HL-60/S4 treated with retinoic acid at 250 ng/mL for 4 days and 3 days (cell line): ENCODE measurements at regions not wholly inside any gene's neighbourhood (a gene's known extent, or its start where the extent isn't known, plus 50 kb on each side); places are given as distances from the start of the nearest gene placed in this dataset.

Experiments
- in situ Hi-C: fragments of 300-500 bp; cut with MboI; formaldehyde crosslinking; loops from 2 replicates; pipeline ENCODE4 v1.7.0; 2022; ENCODE audit warnings: low sequenced_read_pairs

GRCh38 chr1:218705391-218705790 lies 360.3 kb downstream of the TGFB2 start:
- in situ Hi-C loops: no loop called here

GRCh38 chr1:218705911-218706893 lies 361.1 kb downstream of the TGFB2 start:
- in situ Hi-C loops: no loop called here

- in situ Hi-C loops: no loop called here
Measured at GRCh38 chr1:218711001-218711400, 365.9 kb downstream of the TGFB2 start.

GRCh38 chr1:218711884-218712674 lies 366.9 kb downstream of the TGFB2 start:
- in situ Hi-C loops: no loop called here

GRCh38 chr1:218712677-218713076 lies 367.5 kb downstream of the TGFB2 start:
- in situ Hi-C loops: no loop called here

- in situ Hi-C loops: no loop called here
Measured at GRCh38 chr1:218715961-218716669, 371.0 kb downstream of the TGFB2 start.

GRCh38 chr1:218717575-218717974 lies 372.4 kb downstream of the TGFB2 start:
- in situ Hi-C loops: no loop called here

DNA sequence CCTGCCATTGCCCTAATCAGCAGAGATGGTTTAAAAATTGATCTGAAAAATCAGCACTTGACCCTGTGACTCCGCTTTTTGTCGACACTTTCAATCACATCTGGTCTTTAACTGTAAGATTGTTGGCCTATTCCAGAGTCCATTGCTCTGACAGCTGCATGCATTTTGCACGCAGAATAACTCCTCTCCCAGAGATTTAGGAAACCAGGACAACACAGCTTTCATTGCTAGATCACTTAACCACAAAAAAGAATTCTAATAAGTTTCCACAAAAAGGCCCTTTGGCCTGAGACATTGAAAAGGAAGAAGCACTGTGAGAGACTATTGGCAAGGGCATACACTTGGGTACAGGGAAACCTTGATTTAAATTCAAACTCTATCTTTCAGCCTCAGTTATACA lies 373.1 kb downstream of the TGFB2 start:
- in situ Hi-C loops: no loop called here

GRCh38 chr1:218718977-218719376 lies 373.8 kb downstream of the TGFB2 start:
- in situ Hi-C loops: no loop called here

DNA sequence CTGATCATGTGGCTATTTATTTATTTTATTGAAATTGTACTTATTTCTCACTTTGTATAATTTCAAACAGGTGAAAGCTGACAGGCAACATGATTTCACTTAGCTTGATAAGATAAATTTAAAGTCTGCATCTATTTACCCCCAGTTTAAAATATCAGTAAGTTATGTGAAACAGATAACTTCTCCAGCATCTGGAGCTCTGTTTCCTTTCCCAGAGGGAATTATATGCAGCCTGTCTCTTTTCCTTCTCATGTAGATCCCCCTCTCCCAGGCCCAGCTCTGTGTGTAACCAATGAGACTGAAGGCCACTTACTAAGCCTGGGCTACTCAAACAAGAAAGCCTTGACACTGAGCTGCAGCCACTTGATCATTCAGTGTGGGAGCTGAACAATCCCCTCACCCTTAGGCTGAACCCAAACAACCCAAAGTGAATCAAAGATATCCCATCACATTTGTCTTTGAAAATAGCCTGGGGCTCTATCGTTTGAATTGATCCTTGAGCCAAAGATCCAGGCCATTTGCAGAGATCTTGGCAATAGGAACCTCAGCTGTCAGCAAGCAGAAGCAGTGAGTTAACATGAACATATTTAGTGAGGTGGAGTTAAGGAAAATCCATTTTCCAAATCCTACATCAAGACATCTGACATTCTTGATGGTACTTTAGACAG lies 383.9 kb downstream of the TGFB2 start:
- in situ Hi-C loops: no loop called here

DNA sequence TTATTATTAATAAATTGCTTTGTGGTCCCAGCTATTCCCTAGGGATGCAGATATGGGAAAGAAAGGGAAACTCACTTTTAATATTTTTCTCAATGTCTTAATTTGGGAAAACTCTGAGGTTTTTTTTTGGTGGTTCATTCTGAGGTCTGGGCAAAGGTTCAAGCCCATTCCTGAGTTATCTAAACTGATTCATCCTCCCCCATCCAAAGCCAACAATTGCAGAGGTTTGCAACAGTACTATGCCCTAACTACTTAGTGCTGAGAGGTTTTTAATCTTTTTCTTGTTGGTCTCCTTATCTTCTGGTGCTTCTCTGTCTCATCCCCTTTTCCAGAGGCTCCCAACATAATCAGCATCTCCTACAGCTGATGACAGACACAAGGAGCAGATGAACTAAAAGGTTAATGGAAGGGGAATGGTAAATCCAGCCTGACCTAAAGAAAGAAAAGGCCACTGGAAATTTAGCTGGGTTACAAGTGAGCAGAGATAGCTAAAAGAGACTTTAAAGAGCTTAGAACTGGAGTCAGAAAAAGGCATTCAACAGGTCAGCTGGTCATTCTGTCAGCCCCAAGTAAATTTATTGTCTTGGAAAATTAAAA lies 390.4 kb downstream of the TGFB2 start:
- in situ Hi-C loops: no loop called here

DNA sequence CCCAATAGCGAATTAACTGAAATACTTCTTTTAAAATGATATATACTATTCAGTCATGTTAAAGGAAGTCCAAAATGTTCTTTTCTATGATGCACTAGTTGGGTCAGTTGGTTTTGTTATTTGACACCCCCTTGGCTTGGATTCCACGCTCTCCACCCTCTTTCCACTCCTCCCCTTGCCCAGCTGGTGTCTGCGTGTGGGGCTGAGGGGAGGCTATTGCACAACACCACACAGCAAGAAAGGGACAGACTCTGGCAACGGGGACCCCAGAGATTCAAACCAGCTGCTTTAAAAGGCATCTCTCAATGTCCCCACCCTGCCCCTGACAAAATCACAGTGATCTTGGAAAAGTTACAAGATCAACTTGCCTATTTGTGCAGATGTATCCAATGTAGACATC lies 394.3 kb downstream of the TGFB2 start:
- in situ Hi-C loops: no loop called here

GRCh38 chr1:218741852-218742251 lies 396.7 kb downstream of the TGFB2 start:
- in situ Hi-C loops: no loop called here

GRCh38 chr1:218742467-218743262 lies 397.5 kb downstream of the TGFB2 start:
- in situ Hi-C loops: no loop called here

- in situ Hi-C loops: no loop called here
Measured at GRCh38 chr1:218743861-218744505, 398.8 kb downstream of the TGFB2 start.

GRCh38 chr1:218748071-218748470 lies 402.9 kb downstream of the TGFB2 start:
- in situ Hi-C loops: no loop called here

- in situ Hi-C loops: no loop called here
Measured at GRCh38 chr1:218750216-218750970, 405.3 kb downstream of the TGFB2 start.

DNA sequence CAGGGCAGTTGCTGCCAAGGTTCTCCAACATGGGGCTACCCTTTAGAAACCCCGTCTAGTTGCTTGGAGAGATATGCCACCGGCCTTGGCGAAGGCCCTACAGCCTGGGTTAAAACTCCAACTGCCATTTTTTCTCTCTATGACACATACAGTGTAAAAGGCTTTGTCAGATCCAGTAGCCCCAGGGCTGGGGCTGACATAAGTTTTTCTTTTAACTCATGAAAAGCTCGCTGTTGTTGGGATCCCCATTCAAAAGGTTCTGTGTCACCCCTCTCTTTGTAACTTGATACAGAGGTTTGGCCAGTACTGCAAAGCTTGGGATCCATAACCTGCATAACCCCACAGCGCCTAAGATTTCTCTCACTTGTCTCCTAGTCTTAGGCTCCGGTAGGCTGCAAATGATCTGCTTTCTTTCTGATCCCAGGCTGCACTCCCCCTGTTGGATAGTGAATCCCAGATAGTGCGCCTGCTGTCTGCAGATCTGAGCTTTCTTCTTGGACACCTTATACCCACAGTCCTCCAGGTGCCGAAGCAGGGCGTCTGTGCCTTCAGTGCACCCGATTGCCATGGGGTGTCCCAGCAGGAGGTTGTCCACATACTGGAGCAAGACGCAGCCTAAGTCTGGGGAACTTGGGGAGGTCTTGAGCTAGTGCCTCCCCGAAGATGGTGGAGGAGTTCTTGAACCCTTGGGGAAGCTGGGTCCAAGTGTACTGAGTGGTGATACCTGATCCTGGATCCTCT lies 406.2 kb downstream of the TGFB2 start:
- in situ Hi-C loops: no loop called here
